Embryonic facial prominence (tissue), 1 donor: ENCODE measurements at regions not wholly inside any gene's neighbourhood (a gene's known extent, or its start where the extent isn't known, plus 50 kb on each side); places are given as distances from the start of the nearest gene placed in this dataset.
A peak's percentile ranks its signal among the peaks of the same experiment; 100 is the strongest.
"Not testable (repeated sequence)": the region's sequence is repeated elsewhere in the genome, so short reads cannot be mapped to it uniquely, and the experiment has no call there.

Experiments used
- DNase-seq: peaks from one replicate; pipeline ENCODE4 v3.0.0-alpha.2; 2016; ENCODE audit errors: extremely low spot score

DNA sequence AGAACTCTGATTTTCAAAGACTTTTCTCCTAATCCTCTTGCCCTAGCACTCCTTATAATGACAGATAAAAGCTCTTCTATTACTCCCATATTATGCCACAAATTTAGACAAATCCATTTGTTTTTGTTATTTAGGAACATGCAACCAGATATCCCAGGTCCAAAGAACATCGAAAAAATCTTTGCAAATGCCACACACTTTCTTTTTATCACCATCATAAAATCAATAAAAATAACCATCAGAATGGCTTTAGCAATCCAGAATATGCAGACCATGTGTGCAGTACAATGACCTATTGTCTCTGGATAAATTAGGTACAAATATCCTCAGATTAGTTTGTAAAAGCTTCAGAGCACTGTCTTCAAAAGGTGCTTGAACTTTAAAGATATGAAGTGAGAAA lies 376.2 kb upstream of the TCF4 start:
- no peak for DNase-seq

DNA sequence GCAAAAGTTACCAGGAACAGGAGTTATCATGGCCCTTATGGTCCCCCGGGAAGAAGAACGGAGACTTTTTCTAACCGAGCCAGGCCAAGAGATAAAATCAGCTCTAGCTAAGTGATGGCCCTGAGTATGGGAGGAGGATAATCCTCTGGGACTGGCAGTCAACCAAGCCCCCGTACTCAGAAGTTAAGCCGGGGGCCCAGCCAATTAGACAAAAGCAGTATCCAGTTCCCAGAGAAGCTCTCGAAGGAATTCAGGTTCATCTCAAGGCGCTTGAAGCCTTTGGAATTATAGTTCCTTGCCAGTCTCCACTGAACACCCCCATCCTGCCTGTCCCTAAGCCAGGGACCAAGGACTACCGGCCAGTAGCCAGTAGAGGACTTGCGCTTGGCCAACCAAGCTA lies 365.3 kb upstream of the TCF4 start:
- no peak for DNase-seq

DNA sequence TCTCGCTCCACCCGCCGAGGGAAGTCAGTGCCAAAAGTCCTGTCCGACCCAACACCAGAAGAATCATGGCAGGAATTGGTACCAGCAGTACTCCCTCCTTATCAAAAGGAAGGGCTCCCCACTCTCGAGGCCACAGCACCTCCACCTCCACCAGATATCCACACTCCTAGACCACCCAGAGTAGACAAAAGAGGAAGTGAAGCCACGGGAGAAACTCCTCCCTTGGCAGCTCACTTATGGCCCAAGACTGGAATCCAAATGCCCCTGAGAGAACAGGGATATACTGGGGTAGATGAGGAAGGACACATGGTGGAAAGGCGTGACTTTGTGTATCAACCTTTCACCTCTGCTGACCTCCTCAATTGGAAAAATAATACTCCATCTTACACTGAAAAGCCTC lies 363.7 kb upstream of the TCF4 start:
- not testable (repeated sequence) for DNase-seq

DNA sequence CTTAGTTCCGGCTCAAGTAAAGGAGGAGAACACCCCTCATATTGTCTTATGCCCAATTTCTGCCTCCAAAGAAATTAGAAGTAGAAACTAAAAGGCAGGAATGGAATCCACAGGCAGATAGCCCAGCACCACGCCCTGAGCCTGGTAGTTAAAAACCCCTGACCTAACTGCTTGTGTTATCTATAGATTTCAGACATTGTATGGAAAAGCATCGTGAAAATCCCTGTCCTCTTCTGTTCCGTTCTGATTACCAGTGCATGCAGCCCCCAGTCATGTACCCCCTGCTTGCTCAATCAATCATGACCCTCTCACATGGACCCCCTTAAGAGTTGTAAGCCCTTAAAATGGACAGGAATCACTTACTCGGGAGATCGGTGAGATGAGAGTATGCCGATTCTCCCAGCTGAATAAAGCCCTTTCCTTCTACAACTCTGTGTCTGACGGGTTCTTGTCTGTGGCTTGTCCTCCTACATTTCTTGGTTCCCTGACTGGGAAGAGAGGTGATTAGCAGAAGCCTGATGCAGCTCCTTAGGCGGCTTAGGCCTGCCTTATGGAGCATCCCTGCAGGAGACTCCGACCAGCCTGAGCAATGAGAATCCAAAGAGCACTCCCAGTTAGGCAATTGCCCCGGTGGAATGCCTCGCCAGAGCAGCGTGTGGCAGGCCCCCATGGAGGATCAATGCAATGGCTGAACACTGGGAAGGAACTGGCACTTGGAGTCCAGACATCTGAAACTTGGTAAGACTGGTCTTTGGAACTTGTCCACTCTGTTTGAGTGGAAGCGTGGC lies 362.6 kb upstream of the TCF4 start:
- no peak for DNase-seq

DNA sequence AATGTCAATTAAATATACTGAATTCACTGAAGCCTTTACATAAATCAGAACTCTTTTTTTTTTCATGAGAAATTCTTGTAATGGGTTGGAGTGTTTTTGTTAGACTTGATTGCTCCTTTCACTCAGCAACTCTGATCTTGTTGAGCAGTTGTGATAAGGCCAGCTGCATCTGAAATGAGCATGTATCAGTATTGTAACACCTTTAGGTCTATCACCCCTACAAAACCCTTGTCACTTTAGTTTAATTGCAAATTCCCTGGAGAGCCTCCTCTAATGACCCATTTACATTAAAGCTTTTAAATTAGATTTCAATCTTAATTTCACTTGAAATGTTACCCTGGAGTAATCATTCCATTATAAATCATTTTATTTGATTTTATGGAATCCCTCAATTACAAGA lies 346.8 kb upstream of the TCF4 start:
- no peak for DNase-seq

DNA sequence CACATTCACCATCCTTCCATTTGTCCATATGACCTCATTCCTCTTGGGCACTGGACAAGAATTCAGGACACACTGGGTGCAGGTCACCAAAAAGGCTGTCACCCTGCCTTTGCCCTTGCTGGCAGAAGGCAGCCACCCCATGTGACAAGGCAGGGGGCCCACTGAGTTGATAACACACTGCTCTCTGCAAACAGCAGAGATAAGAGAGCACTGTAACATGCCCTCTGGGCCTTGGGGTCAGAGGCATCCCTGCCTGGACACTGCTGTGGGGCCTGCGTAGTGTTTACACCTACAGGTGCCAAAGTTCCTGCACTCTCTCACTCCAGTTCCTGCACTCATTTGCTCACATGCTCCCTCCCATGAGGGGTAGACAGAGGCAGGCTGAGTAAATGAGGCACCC lies 344.7 kb upstream of the TCF4 start:
- no peak for DNase-seq

DNA sequence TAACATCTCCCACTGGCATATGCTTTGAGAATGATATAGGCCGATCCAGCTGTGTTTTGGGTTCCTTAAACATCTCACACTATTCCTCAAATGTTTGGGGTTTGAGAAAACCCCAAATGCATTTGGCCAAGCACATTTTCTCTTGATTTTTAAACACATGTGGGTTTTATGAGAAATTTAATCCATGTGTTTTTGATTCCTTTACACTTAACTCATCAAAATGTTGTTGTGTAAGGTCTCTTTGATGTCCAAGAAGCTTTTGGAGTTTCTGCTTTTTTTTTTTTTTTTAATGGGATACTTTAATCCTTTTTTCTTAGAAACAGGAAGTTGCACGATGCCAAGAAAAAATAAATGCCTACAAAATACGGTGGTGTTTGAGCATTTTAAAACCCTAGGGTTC lies 339.8 kb upstream of the TCF4 start:
- peak; percentile 22 for DNase-seq

DNA sequence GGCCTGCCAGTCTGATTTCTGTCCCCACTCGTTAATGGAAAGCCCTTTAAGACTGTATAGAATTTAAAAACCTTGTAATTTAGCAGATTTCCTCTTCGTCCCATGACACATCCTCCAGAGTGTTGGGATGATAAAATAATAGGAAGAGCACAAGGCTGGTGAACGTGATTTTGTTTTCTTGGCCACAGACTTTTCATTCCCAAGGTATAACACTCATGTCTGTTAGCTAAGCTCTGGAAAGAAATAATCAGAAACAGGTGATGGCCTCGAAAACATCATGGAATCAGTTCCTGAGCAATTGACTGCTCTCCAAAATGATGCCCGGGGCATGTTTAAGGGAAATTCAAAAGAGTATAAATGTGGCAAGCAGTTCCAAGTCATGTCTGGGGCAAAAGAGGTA lies 337.8 kb upstream of the TCF4 start:
- peak; percentile 19 for DNase-seq

DNA sequence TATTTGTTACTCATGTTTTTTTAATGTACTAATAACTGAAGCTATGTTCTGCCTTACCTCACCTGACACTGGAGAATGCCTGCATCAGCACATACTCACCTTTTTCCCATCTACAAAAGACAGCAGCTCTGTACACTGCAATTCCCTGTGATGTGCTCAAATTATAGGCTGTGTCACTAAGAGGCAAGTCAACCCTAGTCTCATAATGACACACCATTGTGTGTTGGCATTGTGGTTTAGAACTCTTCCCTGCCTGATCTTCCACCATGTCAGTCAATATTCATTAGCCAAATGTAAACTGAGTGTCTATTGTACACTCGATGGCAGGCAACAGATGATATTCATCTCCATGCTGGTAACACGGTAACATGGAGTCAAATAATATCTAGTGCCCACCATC lies 332.1 kb upstream of the TCF4 start:
- no peak for DNase-seq

DNA sequence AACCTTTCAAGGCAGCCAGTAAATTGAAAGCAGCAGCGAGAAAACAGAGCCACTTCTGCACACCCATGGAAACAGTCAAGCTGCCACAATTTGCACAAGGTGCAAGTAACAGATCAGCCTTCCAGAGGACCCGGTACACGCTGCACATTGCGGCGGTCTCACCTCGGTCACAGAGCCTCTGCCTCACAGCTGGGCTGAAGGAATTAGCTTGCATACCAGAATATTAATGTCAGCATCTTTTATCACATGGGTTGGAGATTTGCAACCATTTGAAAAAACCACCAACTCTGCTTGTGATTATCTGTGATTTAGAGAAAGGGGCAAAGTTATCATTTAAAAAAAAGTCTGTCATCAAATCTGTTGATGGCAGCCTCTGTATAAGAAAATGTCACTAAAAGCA lies 330.5 kb upstream of the TCF4 start:
- no peak for DNase-seq

DNA sequence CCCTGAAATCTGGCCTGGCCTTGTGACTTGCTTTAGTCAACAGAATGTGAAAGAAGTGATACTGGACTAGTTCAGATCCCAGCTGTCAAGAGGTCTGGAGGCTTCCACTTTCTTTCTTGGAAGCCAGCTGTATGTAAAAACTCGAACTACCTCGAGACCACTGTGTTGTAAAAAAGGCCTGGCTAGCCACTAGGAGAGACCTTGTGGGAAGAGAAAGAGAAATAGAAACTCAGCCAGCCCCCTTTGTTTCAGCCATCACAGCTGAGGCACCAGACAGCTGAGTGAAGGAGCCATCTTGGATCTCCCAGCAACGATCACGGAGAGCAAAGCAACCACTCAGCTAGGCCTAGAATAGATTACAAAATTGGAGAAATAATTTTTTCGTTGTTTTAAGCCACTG lies 324.9 kb upstream of the TCF4 start:
- no peak for DNase-seq

DNA sequence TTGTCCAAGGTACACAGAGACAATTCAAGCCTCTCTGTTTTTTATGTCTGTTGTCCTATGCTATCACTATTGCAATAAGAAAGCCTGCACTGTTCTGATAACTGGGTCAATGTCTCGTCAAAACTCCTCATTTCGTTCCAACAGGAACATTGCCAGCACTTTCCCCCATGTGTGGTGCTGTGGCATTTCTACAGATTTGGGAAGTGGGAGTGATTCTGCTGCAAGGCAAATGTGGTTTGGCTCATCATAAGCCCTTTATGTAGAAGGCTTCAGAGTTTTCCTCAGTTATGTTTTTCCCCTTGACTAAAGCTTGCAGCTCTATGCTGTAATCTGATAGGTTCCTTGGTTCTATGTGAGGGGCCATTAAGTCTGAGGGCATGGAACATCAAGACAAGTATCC lies 324.1 kb upstream of the TCF4 start:
- no peak for DNase-seq

DNA sequence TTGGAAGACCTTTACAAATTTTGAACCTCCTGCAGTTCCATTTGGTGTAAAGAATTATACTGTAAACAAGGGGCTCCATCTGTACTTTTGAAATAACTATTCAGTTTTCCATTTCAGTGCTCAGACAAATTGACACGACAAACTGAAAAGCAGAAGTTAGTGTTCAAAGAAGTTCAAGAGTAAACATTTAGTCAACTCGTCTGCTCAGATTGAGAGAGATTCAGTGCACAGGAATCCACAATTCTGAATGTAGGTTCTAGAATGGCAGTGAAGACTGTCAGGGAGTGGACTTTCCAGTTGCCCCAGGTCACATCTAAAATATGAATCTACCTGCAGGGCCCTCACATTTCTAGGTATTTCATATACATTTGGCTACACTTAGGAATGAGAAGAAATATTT lies 322.3 kb upstream of the TCF4 start:
- no peak for DNase-seq

DNA sequence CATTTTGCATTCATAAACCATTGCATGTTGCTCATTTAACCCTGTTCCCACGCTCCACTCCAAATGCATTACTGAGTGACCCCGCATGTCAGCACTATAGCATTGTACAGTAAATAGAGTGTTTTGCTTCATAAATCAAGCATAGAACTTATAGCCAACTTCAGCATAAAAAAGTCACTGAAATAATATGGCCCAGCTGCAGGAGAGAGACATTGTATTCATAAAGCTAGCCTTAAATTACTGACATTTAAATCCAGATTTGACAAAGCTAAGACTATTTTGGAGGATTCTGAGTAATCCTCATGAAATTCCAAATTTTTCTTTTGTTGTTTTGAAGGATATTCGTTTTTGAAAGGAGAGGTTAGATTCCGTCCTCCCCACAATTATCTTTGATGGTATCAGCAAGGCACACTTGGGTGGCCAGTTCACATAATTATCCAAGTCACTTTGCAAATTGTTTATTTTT lies 320.9 kb upstream of the TCF4 start:
- DNase-seq, result no peak

DNA sequence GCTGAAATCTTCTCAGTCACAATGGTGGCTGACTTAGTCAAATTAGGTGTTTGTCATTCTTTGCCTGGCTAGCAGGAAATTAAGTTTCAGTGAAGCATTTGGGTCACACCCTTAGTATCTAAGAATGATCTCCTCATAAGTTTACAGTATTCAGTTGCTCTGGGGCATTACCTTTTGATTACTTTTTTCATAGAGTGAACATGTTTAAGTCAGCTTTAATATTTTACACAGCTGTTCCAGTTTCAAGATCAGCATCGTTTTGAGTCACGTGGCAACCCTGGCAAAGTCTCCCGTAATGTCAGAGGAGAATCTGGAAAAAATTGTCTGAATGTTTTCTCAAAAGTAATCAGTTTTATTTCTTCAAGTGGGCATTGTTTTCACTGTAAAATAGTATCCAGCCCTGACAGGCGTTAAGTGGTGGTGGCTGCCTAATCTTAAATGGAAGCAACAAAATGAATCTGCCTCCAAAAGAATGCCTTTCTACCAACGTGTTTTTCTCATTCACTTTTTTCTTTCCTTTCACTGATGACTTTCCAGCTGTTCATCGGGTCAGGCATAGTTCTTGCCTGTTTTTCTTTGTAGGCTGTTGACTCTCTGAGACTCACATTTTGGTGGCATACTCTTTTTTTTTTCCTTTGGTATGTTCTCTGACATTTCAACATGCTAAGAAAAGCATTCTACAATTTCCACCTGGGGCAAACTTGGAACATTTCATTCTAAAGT lies 319.6 kb upstream of the TCF4 start:
- DNase-seq, result peak; percentile 50

DNA sequence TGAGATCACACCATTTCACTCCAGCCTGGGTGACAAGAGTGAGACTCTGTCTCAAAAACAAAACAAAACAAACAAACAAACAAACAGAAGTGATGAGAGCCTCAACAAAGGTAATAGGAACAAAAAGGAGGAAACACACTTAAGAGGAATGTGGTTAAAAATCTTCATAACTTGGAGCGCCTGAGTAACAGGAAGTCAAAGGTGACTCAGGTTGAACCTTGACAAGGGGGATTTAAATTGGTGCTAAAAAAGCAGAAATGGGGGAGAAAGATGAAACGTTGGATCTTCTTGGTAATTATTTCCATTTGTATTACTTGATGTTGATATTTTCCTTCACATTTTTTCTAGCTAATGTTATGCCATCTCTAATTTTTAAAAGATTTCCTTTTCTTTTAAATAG lies 318.5 kb upstream of the TCF4 start:
- no peak for DNase-seq

DNA sequence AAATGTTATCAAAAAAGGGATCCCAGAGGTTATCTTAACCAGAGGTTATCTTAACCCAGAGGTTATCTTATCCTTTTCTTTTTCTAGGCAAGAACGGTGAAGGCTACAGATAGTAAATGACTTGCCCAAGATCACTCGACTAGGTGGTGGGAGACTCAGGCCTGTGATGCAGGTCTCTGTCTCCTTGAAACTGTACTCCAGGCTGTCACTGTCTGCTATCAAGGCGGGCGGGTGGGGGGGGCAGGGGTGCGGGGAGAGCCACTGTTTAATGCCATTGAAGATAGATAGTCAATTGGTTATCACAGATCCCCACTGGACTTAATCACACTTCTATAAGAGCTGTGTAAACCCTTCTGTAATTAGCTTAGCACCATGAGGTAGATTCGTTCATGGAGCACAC lies 315.9 kb upstream of the TCF4 start:
- DNase-seq, result no peak

DNA sequence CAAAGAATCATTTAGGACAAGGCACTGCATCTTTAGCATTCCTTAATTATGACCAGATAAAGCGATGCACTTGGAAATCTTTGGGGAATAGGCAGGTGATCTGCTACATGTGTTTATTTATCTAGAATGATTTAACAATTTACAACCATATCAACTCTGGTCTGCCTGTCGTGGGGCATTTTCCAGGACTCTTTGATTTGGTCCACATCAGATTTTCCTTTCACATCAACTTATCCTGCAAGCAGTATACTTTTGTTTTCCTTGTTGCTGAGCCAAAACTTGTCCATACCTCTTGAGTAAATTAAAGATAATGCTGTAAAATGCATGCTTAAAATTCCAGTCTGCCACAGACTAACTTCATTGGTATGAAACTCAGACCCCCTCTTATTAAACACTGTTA lies 312.4 kb upstream of the TCF4 start:
- no peak for DNase-seq

DNA sequence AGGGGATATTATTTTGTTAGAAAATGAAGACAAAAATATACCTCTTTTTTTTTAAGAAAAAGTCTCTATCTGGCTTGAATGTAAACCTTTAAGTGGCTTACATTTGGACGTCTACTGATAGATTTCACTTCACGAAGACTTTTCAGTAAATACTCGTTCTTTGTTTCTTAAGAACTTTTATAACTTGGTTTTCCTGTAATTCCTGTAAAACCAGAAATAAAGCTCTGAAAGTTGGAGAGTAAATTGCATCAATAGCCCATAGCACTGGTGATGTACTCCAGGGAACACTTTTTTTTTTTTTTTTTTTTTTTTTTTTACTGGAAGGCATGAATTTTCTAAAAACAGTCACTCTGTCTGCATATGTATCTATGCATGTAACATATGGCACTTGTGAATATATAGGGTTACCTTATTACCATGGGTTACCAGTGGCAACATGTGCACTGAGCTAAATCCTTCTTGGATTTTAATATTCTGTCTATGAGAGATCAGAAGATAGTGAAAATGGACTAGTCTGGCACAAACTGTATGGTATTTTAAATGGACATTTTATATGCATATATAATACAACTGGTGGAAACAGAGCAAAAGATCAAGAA lies 309.2 kb upstream of the TCF4 start:
- DNase-seq, result no peak

DNA sequence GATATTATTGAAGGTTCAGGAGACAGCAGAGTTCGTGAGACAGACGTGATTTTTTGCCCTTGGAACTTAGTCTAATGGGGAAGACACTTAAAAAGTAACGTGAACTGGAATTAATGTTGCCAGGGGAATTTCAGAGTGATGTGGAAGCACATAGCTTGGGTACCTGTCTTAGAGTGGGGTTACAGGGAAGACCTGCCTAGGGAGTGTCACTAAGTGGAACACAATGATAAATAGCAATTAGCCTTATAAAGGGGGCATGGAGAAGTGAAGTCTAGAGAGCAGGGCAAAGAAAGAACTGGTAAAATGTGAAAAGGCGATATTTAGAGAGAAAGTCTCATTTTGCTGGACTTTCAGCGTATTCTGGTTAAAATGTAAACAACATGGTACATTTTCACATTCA lies 306.0 kb upstream of the TCF4 start:
- no peak for DNase-seq

DNA sequence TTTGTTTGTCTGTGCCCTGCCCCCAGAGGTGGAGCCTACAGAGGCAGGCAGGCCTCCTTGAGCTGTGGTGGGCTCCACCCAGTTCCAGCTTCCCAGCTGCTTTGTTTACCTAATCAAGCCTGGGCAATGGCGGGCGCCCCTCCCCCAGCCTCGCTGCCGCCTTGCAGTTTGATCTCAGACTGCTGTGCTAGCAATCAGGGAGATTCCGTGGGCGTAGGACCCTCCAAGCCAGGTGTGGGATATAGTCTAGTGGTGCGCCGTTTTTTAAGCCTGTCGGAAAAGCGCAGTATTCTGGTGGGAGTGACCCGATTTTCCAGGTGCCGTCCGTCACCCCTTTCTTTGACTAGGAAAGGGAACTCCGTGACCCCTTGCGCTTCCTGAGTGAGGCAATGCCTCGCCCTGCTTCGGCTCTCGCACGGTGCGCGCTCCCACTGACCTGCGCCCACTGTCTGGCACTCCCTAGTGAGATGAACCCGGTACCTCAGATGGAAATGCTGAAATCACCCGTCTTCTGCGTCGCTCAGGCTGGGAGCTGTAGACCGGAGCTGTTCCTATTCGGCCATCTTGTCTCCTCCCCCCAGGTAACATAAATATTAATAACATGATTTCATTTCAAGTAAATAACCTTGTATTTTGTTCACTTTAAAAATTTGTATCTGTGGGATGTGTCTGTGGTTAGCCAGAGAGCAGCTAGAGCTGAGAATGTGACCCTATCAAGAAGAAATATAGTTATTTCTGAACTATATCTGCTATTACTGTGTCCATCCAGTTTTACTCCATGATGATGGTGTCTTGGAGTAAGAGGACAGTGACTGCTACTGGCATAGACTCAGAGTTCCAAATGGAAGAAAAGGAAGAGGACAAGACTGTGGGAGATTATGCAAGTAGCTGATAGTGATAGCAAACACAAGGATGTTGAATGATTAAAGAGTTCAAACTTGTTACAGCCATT lies 305.1 kb upstream of the TCF4 start:
- not testable (repeated sequence) for DNase-seq

DNA sequence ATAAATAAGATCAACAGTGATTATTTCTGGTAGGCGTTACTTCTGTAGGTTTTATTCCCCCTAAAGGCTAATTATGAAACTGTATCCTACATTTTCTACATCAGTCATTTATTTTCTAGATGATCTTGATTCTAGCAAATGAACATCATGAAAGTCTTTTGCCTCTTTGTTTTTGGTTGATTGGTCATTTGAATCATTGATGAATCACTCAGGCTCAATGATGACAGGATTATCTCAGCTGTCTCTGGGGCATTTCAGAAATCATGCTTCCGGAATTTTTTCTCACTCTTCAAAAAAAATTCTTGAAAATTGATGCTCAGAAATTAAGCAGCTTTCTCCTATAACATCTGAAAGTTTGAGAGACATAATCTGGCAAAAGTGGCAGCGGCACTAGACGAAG lies 298.9 kb upstream of the TCF4 start:
- no peak for DNase-seq
